Fibroblast of gingiva (primary cell): ENCODE measurements at regions not wholly inside any gene's neighbourhood (a gene's known extent, or its start where the extent isn't known, plus 50 kb on each side); places are given as distances from the start of the nearest gene placed in this dataset.
"Not testable (repeated sequence)": the region's sequence is repeated elsewhere in the genome, so short reads cannot be mapped to it uniquely, and the experiment has no call there.

Experiments used
- DNase-seq: peaks from one replicate; pipeline ENCODE4 v3.0.0-alpha.2; 2011; ENCODE audit warnings: low read depth

GRCh38 chr3:5994651-5995050, 807.1 kb downstream of the EDEM1 start:
- DNase-seq: no peak

GRCh38 chr3:6018456-6018855, 830.9 kb downstream of the EDEM1 start:
- DNase-seq: no peak

GRCh38 chr3:6022621-6023020, 835.1 kb downstream of the EDEM1 start:
- no peak for DNase-seq

DNA sequence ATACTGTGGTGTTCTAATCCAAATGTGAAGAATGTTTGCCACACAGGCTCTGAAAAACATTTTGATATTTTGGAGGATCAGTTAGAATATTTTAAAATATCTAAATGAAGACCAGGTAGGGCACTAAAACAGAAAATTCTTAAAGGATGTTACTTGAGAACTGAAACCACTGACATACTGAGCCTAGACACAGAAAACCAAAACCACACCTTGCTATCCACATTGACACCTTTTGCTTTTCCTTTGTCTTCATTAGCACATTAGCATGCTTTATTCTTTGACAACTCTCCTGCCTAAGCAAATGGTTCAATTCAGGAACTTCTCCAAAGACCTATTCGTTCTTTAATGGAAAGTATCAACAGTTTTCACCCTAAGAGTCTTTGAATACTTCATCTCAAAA, 835.9 kb upstream of the GRM7 start:
- DNase-seq: no peak

DNA sequence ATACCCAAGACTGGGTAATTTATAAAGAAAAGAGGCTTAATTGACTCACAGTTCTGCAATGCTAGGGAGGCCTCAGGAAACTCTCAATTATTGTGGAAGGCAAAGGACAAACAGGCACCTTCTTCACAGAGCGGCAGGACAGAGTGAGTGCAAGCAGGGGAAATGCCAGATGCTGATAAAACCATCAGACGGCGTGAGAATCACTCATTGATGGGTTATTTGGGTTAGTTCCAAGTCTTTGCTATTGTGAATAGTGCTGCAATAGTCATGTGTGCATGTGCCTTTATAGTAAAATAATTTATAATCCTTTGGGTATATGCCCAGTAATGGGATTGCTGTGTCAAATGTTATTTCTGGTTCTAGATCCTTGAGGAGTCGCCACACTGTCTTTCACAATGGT, 830.3 kb upstream of the GRM7 start:
- DNase-seq: not testable (repeated sequence)

- no peak for DNase-seq
These were observed 825.3 kb upstream of the GRM7 start for GRCh38 chr3:6035626-6036025.

DNA sequence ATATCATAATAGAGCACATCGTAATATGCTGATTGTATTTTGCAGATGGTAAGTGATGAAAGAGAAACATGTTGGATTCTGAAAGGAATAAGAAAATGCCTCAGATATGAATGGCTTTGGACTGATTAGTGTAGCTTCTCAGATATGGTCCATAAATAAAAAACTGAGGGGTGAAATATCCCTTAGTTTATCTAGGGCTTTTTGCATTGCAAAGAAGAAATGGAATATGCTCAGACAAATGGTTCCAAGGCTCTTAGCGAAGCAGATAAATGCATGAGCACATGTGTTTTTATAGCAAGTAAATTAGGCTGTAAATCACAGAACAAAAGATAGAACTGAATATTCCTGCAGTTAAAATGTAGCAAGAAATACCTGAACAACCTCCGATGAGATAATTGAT, 820.9 kb upstream of the GRM7 start:
- no peak for DNase-seq

GRCh38 chr3:6041894-6042293, 819.0 kb upstream of the GRM7 start:
- DNase-seq: no peak

- no peak for DNase-seq
These were observed 813.9 kb upstream of the GRM7 start for GRCh38 chr3:6047016-6047415.

GRCh38 chr3:6060251-6060650, 800.7 kb upstream of the GRM7 start:
- no peak for DNase-seq

GRCh38 chr3:6062261-6063187, 798.4 kb upstream of the GRM7 start:
- DNase-seq: no peak

- DNase-seq: no peak
These were observed 794.5 kb upstream of the GRM7 start for GRCh38 chr3:6066397-6066796.

- DNase-seq: not testable (repeated sequence)
These were observed 793.9 kb upstream of the GRM7 start for GRCh38 chr3:6066868-6067578.

DNA sequence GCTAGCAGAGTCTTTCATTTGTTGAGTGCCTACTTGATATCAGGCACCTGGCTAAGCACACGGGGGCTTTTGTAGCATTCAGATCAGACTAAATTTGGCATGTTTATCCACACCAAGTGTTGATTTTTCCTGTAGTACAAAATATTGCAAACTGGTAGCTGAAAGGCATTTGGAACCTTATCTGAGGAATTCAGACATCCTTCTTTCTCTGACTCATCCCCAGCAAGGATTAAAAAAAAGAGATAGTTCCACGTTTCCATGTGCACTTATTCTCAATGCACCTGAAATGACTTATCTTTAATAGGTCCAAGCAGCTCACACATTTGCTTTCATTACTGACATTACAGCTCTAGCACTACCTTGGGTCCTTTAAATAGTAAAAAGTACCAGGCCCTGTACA, 786.0 kb upstream of the GRM7 start:
- DNase-seq: no peak

DNA sequence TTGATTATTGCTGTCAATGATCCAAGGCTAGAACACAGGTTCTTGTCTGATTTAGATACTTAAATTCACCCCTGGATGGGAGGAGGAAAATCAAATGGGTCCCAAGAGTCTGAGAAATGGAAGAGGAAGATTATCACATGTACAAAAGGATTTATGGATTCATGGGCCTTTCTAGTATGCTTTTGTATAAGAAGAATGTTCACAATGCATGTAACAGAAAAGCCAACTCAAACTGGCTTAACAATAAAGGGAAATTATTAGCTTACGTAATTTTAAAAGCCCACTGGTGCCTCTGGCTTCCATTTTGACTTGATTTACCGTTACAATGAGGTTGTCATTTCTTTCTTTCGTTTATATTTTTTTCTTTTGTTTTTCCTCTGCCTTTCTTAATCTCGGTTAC, 782.5 kb upstream of the GRM7 start:
- no peak for DNase-seq

DNA sequence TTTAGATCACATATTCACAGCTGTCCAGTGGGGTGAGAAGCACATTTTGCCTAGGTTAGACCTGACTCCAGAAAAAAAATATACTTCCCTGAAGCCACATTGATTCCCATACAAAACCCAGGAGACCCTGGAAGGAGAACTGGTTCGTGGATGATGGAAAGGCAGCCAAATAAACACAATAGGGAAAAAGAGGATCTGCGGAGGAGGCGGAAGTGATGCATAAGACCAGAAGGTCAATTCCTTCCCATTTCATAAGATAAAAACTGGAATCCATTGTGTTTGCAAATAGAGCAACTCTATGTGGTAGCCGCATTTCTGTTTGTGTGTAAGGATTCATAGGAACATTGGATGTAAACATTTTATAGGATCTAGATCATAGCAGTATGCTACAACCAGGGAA, 781.9 kb upstream of the GRM7 start:
- no peak for DNase-seq

DNA sequence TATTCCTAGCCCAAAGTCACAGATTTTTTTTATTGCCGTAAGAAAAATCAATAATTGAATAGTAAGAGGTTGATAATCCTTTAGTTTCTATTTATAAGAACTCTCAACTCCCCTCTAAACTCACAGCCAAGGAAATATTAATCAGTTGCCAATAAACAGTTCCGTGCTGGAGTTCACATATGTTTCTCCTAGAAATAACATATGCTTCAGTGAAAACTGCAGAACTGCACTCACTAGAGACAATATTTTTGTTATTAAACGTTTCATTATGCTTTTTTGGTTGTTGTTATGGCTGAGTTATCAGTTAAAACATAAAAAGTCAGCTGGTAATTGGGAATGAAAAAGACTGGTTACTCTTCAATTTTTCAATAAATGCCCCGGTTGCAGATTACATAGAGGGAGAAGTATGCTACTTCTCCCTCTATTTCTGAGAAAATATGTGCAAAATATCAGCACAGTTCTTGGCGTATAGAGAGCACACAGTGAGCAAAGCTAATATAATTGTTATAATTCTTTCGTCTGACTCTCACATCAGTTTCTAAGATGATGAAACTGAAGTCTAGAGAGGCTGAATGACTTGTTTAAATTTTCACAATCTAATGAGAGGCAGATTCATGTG, 781.2 kb upstream of the GRM7 start:
- DNase-seq: no peak

GRCh38 chr3:6088433-6088832, 772.5 kb upstream of the GRM7 start:
- no peak for DNase-seq

- no peak for DNase-seq
These were observed 771.1 kb upstream of the GRM7 start for GRCh38 chr3:6089780-6090179.

DNA sequence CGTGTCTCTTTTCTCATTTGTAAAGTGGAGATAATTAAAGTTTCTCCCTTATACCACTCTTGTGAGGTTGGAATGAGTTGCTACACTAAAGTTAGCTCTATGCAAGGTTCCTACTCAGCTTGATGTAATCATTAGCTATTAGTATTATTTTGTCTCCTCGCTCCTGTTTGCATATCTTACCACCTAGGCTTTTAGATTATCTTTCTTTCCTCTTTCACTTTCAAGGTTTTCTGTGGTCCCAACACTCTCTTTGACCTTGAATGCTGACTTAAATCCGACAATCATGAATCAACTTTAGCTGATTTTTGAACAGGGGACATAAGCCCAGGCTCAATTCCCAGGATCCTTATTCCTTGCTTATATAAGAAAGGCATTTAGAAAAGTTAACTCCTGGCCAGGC, 769.7 kb upstream of the GRM7 start:
- no peak for DNase-seq

DNA sequence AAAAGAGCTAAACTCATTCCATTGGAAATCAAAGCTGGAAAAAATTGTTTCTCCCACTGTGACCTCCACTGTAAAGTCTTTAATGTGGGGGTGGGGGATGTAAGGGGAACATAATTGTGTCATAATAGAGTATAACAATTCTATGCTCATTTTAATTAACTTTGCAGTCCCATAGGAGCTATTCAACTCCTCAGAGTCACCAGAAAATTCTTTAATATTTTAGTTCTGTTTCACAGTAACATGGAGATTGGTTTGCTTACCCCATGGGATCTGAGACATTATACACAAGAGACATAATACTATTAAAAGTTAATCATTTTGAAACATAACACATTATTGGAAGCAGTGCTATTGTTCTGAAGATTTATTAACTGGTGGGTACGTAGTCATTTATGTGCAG, 765.9 kb upstream of the GRM7 start:
- no peak for DNase-seq

- no peak for DNase-seq
These were observed 763.9 kb upstream of the GRM7 start for GRCh38 chr3:6097021-6097420.

DNA sequence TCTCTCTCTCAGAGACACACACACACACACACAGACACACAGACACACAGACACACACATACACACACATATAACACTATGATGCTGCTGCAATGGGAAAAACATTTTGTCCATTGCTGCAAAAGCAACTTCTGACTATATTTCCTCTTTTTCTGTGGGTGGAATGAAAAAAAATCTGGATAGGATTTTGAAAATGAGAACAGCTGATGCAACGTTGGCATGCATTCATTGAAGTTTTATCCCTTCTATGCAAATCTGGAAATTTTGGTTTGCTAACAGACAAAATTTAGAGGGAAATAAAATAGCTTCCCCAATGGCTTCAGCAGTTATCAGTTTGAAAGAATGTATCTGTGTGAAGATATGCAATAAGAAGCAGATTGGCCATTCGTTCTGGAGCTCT, 763.4 kb upstream of the GRM7 start:
- no peak for DNase-seq
